Ishikawa (cell line): ENCODE measurements at regions not wholly inside any gene's neighbourhood (a gene's known extent, or its start where the extent isn't known, plus 50 kb on each side); places are given as distances from the start of the nearest gene placed in this dataset.

Source experiments
- CEBPB ChIP-seq: IDR thresholded peaks from 2 replicates; pipeline ENCODE4 v1.6.1; 2012
- CREB1 ChIP-seq: IDR thresholded peaks from 2 replicates; pipeline ENCODE4 v1.6.1; 2012; ENCODE audit warnings: low read depth
- EGR1 ChIP-seq: IDR thresholded peaks from 2 replicates; pipeline ENCODE4 v1.6.1; 2012
- EP300 ChIP-seq: IDR thresholded peaks from 2 replicates; pipeline ENCODE4 v1.6.1; 2012; ENCODE audit warnings: borderline replicate concordance
- FOXM1 ChIP-seq: IDR thresholded peaks from 2 replicates; pipeline ENCODE4 v1.6.1; 2012; ENCODE audit warnings: low read depth, borderline replicate concordance
- MAX ChIP-seq: IDR thresholded peaks from 2 replicates; pipeline ENCODE4 v1.6.1; 2012
- NFIC ChIP-seq: IDR thresholded peaks from 2 replicates; pipeline ENCODE4 v1.6.1; 2012
- RAD21 ChIP-seq: IDR thresholded peaks from 2 replicates; pipeline ENCODE4 v1.6.1; 2012; ENCODE audit warnings: low read depth
- REST ChIP-seq: IDR thresholded peaks from 2 replicates; pipeline ENCODE4 v1.6.1; 2012; ENCODE audit warnings: low read depth, mild to moderate bottlenecking
- TAF1 ChIP-seq: IDR thresholded peaks from 2 replicates; pipeline ENCODE4 v1.6.1; 2012; ENCODE audit warnings: low read depth, mild to moderate bottlenecking
- TCF12 ChIP-seq: IDR thresholded peaks from 2 replicates; pipeline ENCODE4 v1.6.1; 2012; ENCODE audit warnings: low read depth
- TEAD4 ChIP-seq: IDR thresholded peaks from 2 replicates; pipeline ENCODE4 v1.6.1; 2012
- USF1 ChIP-seq: IDR thresholded peaks from 2 replicates; pipeline ENCODE4 v1.6.1; 2012
- YY1 ChIP-seq: IDR thresholded peaks from 2 replicates; pipeline ENCODE4 v1.6.1; 2012; ENCODE audit warnings: low read depth
- ZBTB7A ChIP-seq: IDR thresholded peaks from 2 replicates; pipeline ENCODE4 v1.6.1; 2012; ENCODE audit warnings: low read depth

- TF ChIP-seq TEAD4 (no peak), USF1 (no peak)
Observed at GRCh38 chr2:16718576-16719484, 53.2 kb upstream of the CYRIA start.

GRCh38 chr2:16717477-16717876, 51.8 kb upstream of the CYRIA start:
- no peak for TF ChIP-seq EP300
- no peak for TF ChIP-seq TCF12
- TF ChIP-seq RAD21, result no peak
- no peak for TF ChIP-seq EGR1
- no peak for TF ChIP-seq NFIC
- TF ChIP-seq TEAD4, result no peak
- TF ChIP-seq CREB1, result no peak
- TF ChIP-seq ZBTB7A, result no peak
- TF ChIP-seq CEBPB, result no peak
- TF ChIP-seq MAX, result no peak

- no peak for TF ChIP-seq FOXM1
- no peak for TF ChIP-seq EP300
- TF ChIP-seq NFIC, result no peak
- TF ChIP-seq TEAD4, result no peak
- TF ChIP-seq CREB1, result no peak
- TF ChIP-seq YY1, result no peak
- no peak for TF ChIP-seq EGR1
- no peak for TF ChIP-seq ZBTB7A
- TF ChIP-seq REST, result no peak
Observed at GRCh38 chr2:16716944-16717343, 51.3 kb upstream of the CYRIA start.

GRCh38 chr2:16716024-16716423, 50.4 kb upstream of the CYRIA start:
- TF ChIP-seq RAD21 (no peak), NFIC (no peak), CEBPB (no peak), REST (no peak), FOXM1 (no peak), CREB1 (no peak), ZBTB7A (no peak), MAX (no peak), EP300 (no peak), YY1 (no peak), TCF12 (no peak), TEAD4 (no peak), TAF1 (no peak), EGR1 (no peak), USF1 (no peak)
